ENCODE measurements at regions not wholly inside any gene's neighbourhood (a gene's known extent, or its start where the extent isn't known, plus 50 kb on each side); places are given as distances from the start of the nearest gene placed in this dataset.

DNA sequence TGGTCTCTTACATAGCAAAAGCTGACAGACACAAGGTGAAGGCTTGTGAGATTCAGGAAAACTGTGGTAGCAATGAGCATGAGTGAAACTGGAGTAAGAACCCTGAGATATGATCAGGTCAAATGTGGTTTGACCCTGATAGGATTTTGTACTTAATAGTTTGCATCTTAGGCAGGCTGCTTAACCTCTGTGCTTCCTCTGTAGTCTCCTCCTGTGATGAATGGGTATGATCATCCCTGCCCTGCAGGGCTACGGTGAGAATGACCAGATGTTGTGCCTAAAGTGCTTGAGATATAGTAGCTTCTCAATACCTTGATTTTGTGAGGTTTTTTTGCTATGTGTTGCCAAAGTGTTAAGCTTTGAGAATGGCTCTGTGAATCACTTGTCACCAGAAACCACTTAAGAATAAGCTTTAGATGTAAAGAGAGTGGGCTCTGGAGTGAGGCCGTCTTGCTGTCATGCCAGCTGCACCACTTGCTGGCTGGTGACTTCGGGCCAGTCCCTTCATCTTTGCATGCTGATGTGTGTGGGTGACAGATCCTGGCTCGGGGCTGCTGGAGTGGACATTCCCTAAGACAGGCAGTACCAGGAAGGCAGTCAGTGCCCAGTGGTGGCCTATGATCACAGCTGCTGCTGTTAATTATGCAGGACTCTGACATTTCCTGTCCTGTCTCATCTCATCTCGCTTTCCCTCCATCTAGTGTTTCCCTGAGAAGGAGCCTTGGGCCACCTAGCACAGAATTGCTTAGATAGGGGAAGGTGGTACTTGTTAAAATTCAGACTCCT is 254.7 kb downstream of the NFATC2 start:
- no peaks in the 10 kb centered on the region for H3K36me3 ChIP-seq
- H3K27ac ChIP-seq: no peak overlapping the region
- peaks cover 4% of the 10 kb centered on the region for H3K27me3 ChIP-seq
- H3K4me3 ChIP-seq (ENCODE audit: low read depth in 1 of 2, low read length in 1 of 2): no peak overlapping the region
- TF ChIP-seq, protein P1, sequence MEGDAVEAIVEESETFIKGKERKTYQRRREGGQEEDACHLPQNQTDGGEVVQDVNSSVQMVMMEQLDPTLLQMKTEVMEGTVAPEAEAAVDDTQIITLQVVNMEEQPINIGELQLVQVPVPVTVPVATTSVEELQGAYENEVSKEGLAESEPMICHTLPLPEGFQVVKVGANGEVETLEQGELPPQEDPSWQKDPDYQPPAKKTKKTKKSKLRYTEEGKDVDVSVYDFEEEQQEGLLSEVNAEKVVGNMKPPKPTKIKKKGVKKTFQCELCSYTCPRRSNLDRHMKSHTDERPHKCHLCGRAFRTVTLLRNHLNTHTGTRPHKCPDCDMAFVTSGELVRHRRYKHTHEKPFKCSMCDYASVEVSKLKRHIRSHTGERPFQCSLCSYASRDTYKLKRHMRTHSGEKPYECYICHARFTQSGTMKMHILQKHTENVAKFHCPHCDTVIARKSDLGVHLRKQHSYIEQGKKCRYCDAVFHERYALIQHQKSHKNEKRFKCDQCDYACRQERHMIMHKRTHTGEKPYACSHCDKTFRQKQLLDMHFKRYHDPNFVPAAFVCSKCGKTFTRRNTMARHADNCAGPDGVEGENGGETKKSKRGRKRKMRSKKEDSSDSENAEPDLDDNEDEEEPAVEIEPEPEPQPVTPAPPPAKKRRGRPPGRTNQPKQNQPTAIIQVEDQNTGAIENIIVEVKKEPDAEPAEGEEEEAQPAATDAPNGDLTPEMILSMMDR (IDR thresholded peaks at IDR 0.05): no peak
- no peaks in the 10 kb centered on the region for H3K9me3 ChIP-seq
- H3K4me1 ChIP-seq (ENCODE audit: control insufficient read depth in 1 of 2, insufficient read depth in 1 of 2, low read depth in 1 of 2, low read length in 1 of 2): no peaks in the 10 kb centered on the region

GRCh38 chr20:51286758-51287157 is 255.8 kb downstream of the NFATC2 start:
- TF ChIP-seq, protein P1 (IDR thresholded peaks at IDR 0.05): no peak
- H3K36me3 ChIP-seq: no peaks in the 10 kb centered on the region
- H3K27me3 ChIP-seq: peaks cover 4% of the 10 kb centered on the region
- H3K4me1 ChIP-seq (ENCODE audit: control insufficient read depth in 1 of 2, insufficient read depth in 1 of 2, low read depth in 1 of 2, low read length in 1 of 2): no peaks in the 10 kb centered on the region
- H3K9me3 ChIP-seq: no peaks in the 10 kb centered on the region
- no peak overlapping the region for H3K27ac ChIP-seq
- H3K4me3 ChIP-seq (ENCODE audit: low read depth in 1 of 2, low read length in 1 of 2): no peak overlapping the region

GRCh38 chr20:51285684-51286083 is 256.8 kb downstream of the NFATC2 start:
- TF ChIP-seq, protein P1 (IDR thresholded peaks at IDR 0.05): no peak
- H3K9me3 ChIP-seq: no peaks in the 10 kb centered on the region
- no peaks in the 10 kb centered on the region for H3K4me1 ChIP-seq (ENCODE audit: control insufficient read depth in 1 of 2, insufficient read depth in 1 of 2, low read depth in 1 of 2, low read length in 1 of 2)

DNA sequence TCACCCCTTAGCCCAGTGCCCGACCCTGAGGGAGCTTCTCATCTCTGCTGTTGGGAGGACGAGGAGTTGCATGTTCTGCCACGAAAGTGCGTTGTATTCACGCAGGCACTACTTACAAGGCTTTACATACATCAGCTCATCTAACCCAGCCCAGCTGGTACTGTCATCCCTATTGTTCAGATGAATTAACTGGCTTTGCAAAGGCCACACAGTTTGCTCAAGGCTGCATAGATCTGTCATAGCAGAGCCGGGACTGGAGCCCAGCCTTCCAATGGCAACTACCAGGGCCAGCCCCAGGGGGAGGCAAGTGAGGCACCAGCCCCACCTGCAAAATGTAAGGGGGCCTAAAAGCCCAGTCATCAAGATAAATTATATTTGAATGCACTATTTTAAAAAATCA is 257.6 kb downstream of the NFATC2 start:
- Histone ChIP-seq H3K27ac (no peak overlapping the region), H3K4me3 (ENCODE audit: low read depth in 1 of 2, low read length in 1 of 2) (no peak overlapping the region), H3K36me3 (no peaks in the 10 kb centered on the region), H3K9me3 (no peaks in the 10 kb centered on the region), H3K27me3 (peaks cover 4% of the 10 kb centered on the region), H3K4me1 (ENCODE audit: control insufficient read depth in 1 of 2, insufficient read depth in 1 of 2, low read depth in 1 of 2, low read length in 1 of 2) (no peaks in the 10 kb centered on the region)
- TF ChIP-seq, protein P1 (IDR thresholded peaks at IDR 0.05): no peak

More at GRCh38 chr20:51285684-51286083, 256.8 kb downstream of the NFATC2 start:
- Histone ChIP-seq H3K36me3 (no peaks in the 10 kb centered on the region), H3K27ac (no peak overlapping the region), H3K27me3 (peaks cover 4% of the 10 kb centered on the region), H3K4me3 (ENCODE audit: low read depth in 1 of 2, low read length in 1 of 2) (no peak overlapping the region)

DNA sequence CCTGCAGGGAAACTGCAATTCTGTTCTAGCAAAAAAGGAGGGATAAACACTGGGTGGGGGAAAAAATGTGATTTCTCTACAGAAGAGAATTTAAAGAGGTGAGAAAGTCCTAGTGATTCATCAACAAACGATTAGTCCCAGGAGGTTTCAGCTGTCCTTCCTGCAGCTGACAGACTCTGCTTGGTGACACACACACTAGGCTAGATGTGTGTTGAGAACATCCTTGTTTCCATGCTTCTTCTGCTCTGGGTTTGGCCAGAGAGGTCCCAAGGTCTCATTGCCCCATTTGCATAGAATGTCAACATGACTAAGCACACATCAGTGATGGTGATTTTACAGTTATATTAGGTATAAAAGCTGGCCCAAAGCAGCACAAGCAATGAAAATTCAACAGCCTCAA is 258.3 kb downstream of the NFATC2 start:
- TF ChIP-seq, protein P1 (IDR thresholded peaks at IDR 0.05): no peak
- Histone ChIP-seq H3K9me3 (no peaks in the 10 kb centered on the region), H3K4me1 (ENCODE audit: control insufficient read depth in 1 of 2, insufficient read depth in 1 of 2, low read depth in 1 of 2, low read length in 1 of 2) (no peaks in the 10 kb centered on the region), H3K27me3 (peaks cover 4% of the 10 kb centered on the region), H3K27ac (no peak overlapping the region), H3K36me3 (no peaks in the 10 kb centered on the region), H3K4me3 (ENCODE audit: low read depth in 1 of 2, low read length in 1 of 2) (no peak overlapping the region)

Measured in neutrophil (primary cell).